ENCODE measurements at regions not wholly inside any gene's neighbourhood (a gene's known extent, or its start where the extent isn't known, plus 50 kb on each side); places are given as distances from the start of the nearest gene placed in this dataset.

DNA sequence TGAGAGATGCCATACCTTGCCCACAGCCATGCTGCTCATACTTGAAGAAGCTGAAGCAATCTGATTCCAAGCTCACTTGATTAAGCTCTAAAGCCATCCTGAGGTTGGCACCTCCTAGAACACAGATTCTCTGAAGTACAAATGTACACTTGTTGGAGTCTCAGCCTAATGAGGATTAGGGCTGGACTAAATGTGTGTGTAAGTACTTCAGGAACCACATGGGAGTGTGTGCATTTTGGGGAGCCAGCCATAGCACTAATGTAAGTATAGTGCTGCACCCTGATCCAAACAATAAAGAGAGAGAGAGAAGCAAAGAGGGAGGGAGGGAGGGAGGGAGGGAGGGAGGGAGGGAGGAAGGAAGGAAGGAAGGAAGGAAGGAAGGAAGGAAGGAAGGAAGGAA lies 458.6 kb downstream of the MAFB start:
- TF ChIP-seq CTCF (IDR thresholded peaks at IDR 0.05) (no peak), POLR2AphosphoS5 (IDR thresholded peaks at IDR 0.05) (no peak), POLR2A (IDR thresholded peaks at IDR 0.05) (no peak), EP300 (IDR thresholded peaks at IDR 0.05) (no peak)

All from sigmoid colon (tissue), 4 donors.